ENCODE measurements at regions not wholly inside any gene's neighbourhood (a gene's known extent, or its start where the extent isn't known, plus 50 kb on each side); places are given as distances from the start of the nearest gene placed in this dataset.
"Not testable (repeated sequence)": the region's sequence is repeated elsewhere in the genome, so short reads cannot be mapped to it uniquely, and the experiment has no call there.

- DNase-seq = peak; percentile 27
- no peaks in the 10 kb centered on the region for H3K36me3 ChIP-seq (replicated peaks; ENCODE audit: control insufficient read depth, insufficient read depth, low read length)
- H3K4me3 ChIP-seq (ENCODE audit: insufficient read depth, low read depth, low read length) = no peak overlapping the region
- H3K27me3 ChIP-seq (ENCODE audit: control insufficient read depth, insufficient read depth, low read length) = no peaks in the 10 kb centered on the region
Observed at GRCh38 chr5:152051499-152052454, 127.1 kb upstream of the GLRA1 start.

DNA sequence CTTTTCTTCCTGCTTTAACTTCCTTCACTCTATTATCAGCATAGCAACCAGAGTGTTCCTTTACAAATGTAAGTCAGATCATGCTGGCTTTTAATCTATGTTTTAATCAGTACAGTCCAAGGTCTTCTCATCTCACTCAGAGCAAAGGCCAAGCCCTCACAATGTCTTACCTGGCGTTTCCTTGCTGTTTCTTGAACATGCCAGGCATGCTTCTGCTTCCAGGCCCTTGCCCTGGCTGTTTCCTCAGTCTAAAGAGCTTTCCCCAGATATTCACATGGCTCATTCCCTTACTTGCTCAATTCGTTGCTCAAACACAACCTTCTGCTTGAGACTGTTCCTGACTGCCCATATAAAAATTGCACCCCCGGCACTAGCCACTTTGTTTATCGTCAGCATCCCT lies 121.7 kb upstream of the GLRA1 start:
- no peaks in the 10 kb centered on the region for H3K36me3 ChIP-seq (replicated peaks; ENCODE audit: control insufficient read depth, insufficient read depth, low read length)
- H3K27me3 ChIP-seq (ENCODE audit: control insufficient read depth, insufficient read depth, low read length) = no peaks in the 10 kb centered on the region
- H3K4me3 ChIP-seq (ENCODE audit: insufficient read depth, low read depth, low read length) = no peak overlapping the region
- DNase-seq = no peak

DNA sequence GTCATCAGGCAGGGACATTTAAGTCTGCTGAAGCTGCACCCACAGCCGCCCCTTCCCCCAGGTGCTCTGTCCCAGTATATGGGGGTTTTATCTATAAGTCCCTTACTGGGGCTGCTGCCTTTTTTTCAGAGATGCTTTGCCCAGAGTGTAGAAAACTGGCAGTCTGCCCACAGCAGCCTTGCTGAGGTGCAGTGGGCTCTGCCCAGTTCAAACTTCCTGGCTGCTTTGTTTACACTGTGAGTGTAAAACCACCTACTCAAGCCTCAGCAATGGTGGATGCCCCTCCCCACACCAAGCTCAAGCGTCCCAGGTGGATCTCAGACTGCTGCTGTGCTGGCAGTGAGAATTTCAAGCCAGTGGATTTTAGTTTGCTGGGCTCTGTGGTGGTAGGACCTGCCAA lies 114.2 kb upstream of the GLRA1 start:
- not testable (repeated sequence) for H3K4me3 ChIP-seq (ENCODE audit: insufficient read depth, low read depth, low read length); DNase-seq; H3K27me3 ChIP-seq (ENCODE audit: control insufficient read depth, insufficient read depth, low read length); H3K36me3 ChIP-seq (replicated peaks; ENCODE audit: control insufficient read depth, insufficient read depth, low read length)

GRCh38 chr5:152026328-152027024 lies 101.8 kb upstream of the GLRA1 start:
- H3K4me3 ChIP-seq (ENCODE audit: insufficient read depth, low read depth, low read length); H3K27me3 ChIP-seq (ENCODE audit: control insufficient read depth, insufficient read depth, low read length); DNase-seq; H3K36me3 ChIP-seq (replicated peaks; ENCODE audit: control insufficient read depth, insufficient read depth, low read length): not testable (repeated sequence)

GRCh38 chr5:152016421-152016820 lies 91.8 kb upstream of the GLRA1 start:
- no peaks in the 10 kb centered on the region for H3K27me3 ChIP-seq (ENCODE audit: control insufficient read depth, insufficient read depth, low read length)
- H3K36me3 ChIP-seq (replicated peaks; ENCODE audit: control insufficient read depth, insufficient read depth, low read length) = no peaks in the 10 kb centered on the region
- no peak for DNase-seq

DNA sequence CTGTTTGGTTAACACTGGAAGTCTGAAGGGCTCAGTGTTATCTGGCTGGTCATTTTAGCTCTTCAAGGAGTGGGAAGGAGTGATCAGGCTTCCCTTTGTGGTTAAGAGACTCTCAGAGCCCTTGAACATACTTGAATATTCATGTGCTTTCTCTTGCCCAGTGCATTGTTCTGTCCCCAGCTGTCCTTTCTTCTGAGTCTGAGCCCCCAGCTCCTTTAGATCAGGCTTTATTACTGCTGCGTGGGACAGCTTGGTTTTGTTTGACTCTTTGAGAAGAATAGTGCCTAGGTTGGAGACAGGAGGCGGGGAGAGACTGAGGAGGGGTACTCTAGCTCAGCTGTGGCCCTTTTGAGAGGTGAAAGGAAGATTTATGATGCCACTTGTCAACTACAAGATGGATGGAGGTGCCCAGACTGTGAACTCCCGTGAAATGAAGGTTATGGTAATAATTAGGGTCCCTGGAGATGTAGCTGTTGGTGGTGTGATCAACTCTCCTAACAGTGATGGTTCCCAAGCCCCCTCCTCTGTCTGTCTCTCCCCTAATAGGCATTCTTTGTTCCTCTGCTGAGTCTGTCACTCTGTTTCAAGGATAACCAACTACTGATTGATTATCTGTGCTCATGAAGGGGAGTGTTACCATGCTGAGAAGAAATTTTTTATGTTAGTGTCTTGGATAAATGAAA lies 83.1 kb upstream of the GLRA1 start:
- H3K4me3 ChIP-seq (ENCODE audit: insufficient read depth, low read depth, low read length) = no peak overlapping the region
- DNase-seq = peak; percentile 30
- no peaks in the 10 kb centered on the region for H3K36me3 ChIP-seq (replicated peaks; ENCODE audit: control insufficient read depth, insufficient read depth, low read length)
- H3K27me3 ChIP-seq (ENCODE audit: control insufficient read depth, insufficient read depth, low read length) = no peaks in the 10 kb centered on the region

More at GRCh38 chr5:152016421-152016820, 91.8 kb upstream of the GLRA1 start:
- H3K4me3 ChIP-seq (ENCODE audit: insufficient read depth, low read depth, low read length) = no peak overlapping the region

GRCh38 chr5:152004095-152004494 lies 79.4 kb upstream of the GLRA1 start:
- DNase-seq = no peak
- H3K4me3 ChIP-seq (ENCODE audit: insufficient read depth, low read depth, low read length) = no peak overlapping the region
- H3K36me3 ChIP-seq (replicated peaks; ENCODE audit: control insufficient read depth, insufficient read depth, low read length) = no peaks in the 10 kb centered on the region
- H3K27me3 ChIP-seq (ENCODE audit: control insufficient read depth, insufficient read depth, low read length) = no peaks in the 10 kb centered on the region

All from H7 (cell line).